ENCODE measurements at regions not wholly inside any gene's neighbourhood (a gene's known extent, or its start where the extent isn't known, plus 50 kb on each side); places are given as distances from the start of the nearest gene placed in this dataset.
A peak's percentile ranks its signal among the peaks of the same experiment; 100 is the strongest.
"Not testable (repeated sequence)": the region's sequence is repeated elsewhere in the genome, so short reads cannot be mapped to it uniquely, and the experiment has no call there.

GRCh38 chr12:89234324-89235114, 117.8 kb downstream of the DUSP6 start:
- ATAC-seq (ENCODE audit: low read depth) (no peak), DNase-seq (no peak)
- peaks cover 55% of the 10 kb centered on the region for H3K4me1 Mint-ChIP-seq
- POLR2A ChIA-PET, result interaction anchor here (2.0 to 2.3 kb wide), 3 partner anchors 9 to 118 kb away, joined by 8 to 12 read pairs (median 8); partner anchors contain the start of gene DUSP6
- peaks cover 28% of the 10 kb centered on the region for H3K36me3 Mint-ChIP-seq
- H3K27ac Mint-ChIP-seq, result peak overlapping the region; percentile 93
- H3K9me3 Mint-ChIP-seq, result peaks cover 14% of the 10 kb centered on the region
- H3K4me3 Mint-ChIP-seq, result peak overlapping the region; percentile 80
- H3K27me3 Mint-ChIP-seq, result no peaks in the 10 kb centered on the region

DNA sequence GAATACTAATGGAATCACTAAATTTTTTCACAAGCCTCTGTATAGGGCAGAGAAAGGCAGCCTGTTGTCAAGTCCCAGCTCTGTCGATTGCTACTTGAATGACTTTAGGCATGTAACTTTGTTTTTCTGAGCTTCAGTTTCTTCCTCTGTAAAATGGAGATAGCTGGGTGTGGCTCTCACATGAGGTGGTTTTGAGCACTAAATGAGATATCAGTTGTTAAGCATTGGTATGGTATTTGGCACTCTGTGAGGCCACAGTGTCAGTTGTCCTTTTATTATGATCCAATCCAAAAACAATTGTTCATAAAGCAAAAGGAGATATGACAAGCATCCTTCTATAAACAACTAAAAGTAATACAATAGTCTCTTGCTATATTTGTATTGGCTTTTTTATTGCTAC, 120.6 kb downstream of the DUSP6 start:
- no peak overlapping the region for H3K4me3 Mint-ChIP-seq
- peaks cover 53% of the 10 kb centered on the region for H3K4me1 Mint-ChIP-seq
- no peak for ATAC-seq (ENCODE audit: low read depth)

DNA sequence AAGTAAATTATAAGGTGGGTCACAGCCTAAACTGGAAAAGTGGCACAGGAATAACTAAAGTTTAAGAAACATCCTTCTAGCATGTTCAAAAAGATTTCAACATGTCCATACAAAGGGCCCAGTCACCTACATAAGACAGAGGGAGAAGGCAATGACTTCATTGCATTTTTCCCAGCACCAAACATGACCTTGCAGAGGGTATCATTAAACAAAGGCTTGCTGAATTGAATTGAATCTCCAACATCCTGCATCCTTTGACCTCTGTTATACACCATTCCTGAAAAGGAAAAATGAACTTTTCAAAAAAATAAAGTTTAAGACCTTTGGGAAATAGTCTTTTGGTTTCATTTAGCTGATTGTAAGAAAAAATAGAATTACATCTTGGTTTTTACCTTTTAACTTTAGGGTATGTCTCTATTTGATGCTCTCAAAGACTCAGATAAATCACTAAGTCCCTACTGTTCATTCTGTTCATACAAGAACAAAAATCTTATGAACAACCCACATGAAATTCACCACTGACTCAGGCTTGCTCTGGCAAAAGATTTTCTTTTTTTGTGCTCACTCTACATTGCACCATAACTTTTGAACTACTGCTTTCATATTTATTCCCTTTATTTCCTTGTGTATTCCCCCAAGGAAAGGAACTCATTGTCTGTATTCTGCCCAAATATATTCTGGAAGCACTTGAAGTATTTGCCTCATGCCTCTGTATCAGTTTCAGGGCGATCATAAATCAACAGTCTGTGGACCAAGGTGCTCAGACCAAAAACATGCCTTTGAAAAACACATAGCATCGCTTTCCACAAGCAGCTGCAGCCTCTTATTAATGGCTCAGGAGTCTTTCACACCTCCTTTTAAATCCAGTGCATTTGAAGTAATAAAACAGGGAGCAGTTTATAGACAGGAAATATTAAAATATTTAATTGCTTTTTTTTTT, 121.7 kb downstream of the DUSP6 start:
- H3K4me3 Mint-ChIP-seq, result no peak overlapping the region
- POLR2A ChIA-PET, result interaction anchor here (1.9 to 3.6 kb wide), 2 partner anchors 13 to 123 kb away, joined by 5 to 18 read pairs; partner anchors contain the start of gene DUSP6

More for the DNA sequence above, 120.6 kb downstream of the DUSP6 start:
- DNase-seq, result no peak
- Mint-ChIP-seq H3K36me3 (peaks cover 33% of the 10 kb centered on the region), H3K27me3 (no peaks in the 10 kb centered on the region), H3K27ac (no peak overlapping the region), H3K9me3 (peaks cover 7% of the 10 kb centered on the region)
- POLR2A ChIA-PET, result interaction anchor here (0.9 to 2.0 kb wide), 2 partner anchors 13 to 121 kb away, joined by 4 to 10 read pairs; partner anchors contain the start of gene DUSP6

DNA sequence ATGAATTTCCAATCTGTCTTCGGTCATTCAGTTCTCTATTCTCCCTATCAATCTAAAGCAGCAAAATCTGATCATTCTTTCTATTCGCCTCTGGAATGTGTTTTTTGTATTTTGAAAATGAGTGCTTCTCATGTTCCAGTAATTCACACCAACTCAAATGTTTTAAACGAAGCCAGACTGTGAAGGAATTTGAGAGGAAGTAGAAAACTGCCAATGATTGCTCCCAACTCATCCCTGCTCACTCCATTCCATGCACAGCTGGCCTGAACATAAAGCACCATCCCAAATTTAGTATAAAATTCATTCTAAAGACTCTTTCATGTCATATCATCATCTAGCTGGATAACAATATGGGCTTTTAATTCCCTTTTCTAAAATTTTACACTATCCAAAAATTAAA, 123.8 kb downstream of the DUSP6 start:
- DNase-seq, result no peak
- ATAC-seq (ENCODE audit: low read depth), result no peak
- H3K4me1 Mint-ChIP-seq, result peaks cover 57% of the 10 kb centered on the region
- POLR2A ChIA-PET, result interaction anchor here (3.6 kb wide), 1 partner anchor 125 kb away, joined by 18 read pairs; the partner anchor contains the start of gene DUSP6
- H3K27me3 Mint-ChIP-seq, result no peaks in the 10 kb centered on the region
- peaks cover 4% of the 10 kb centered on the region for H3K9me3 Mint-ChIP-seq
- H3K36me3 Mint-ChIP-seq, result peaks cover 40% of the 10 kb centered on the region
- no peak overlapping the region for H3K4me3 Mint-ChIP-seq
- H3K27ac Mint-ChIP-seq, result no peak overlapping the region

More for the DNA sequence above, 121.7 kb downstream of the DUSP6 start:
- peaks cover 51% of the 10 kb centered on the region for H3K4me1 Mint-ChIP-seq
- H3K27ac Mint-ChIP-seq, result no peak overlapping the region
- peaks cover 7% of the 10 kb centered on the region for H3K9me3 Mint-ChIP-seq
- peaks cover 36% of the 10 kb centered on the region for H3K36me3 Mint-ChIP-seq
- no peaks in the 10 kb centered on the region for H3K27me3 Mint-ChIP-seq
- no peak for DNase-seq
- no peak for ATAC-seq (ENCODE audit: low read depth)

GRCh38 chr12:89227774-89228173, 124.5 kb downstream of the DUSP6 start:
- Mint-ChIP-seq H3K4me3 (no peak overlapping the region), H3K27ac (peak overlapping the region; percentile 72), H3K4me1 (peaks cover 56% of the 10 kb centered on the region), H3K9me3 (peaks cover 3% of the 10 kb centered on the region), H3K27me3 (no peaks in the 10 kb centered on the region), H3K36me3 (peaks cover 38% of the 10 kb centered on the region)
- DNase-seq, result no peak
- no peak for ATAC-seq (ENCODE audit: low read depth)
- POLR2A ChIA-PET, result interaction anchor here (1.1 to 3.6 kb wide), 4 partner anchors 9 to 125 kb away, joined by 3 to 18 read pairs (median 5); partner anchors contain the start of gene DUSP6

GRCh38 chr12:89225808-89226411, 126.4 kb downstream of the DUSP6 start:
- Mint-ChIP-seq H3K4me1 (peaks cover 52% of the 10 kb centered on the region), H3K27ac (peak overlapping the region; percentile 88), H3K4me3 (peak overlapping the region; percentile 70), H3K36me3 (peaks cover 32% of the 10 kb centered on the region), H3K27me3 (no peaks in the 10 kb centered on the region), H3K9me3 (peaks cover 3% of the 10 kb centered on the region)
- no peak for DNase-seq
- POLR2A ChIA-PET, result interaction anchor here (0.7 to 2.5 kb wide), 8 partner anchors 9 to 127 kb away, joined by 3 to 36 read pairs (median 5); partner anchors contain the start of gene DUSP6
- ATAC-seq (ENCODE audit: low read depth), result peak; percentile 48

GRCh38 chr12:89225401-89225800, 126.9 kb downstream of the DUSP6 start:
- Mint-ChIP-seq H3K36me3 (peaks cover 36% of the 10 kb centered on the region), H3K4me3 (peak overlapping the region; percentile 70), H3K9me3 (peaks cover 5% of the 10 kb centered on the region), H3K27ac (peak overlapping the region; percentile 88), H3K4me1 (peaks cover 52% of the 10 kb centered on the region), H3K27me3 (no peaks in the 10 kb centered on the region)
- ATAC-seq (ENCODE audit: low read depth), result peak; percentile 97
- POLR2A ChIA-PET, result interaction anchor here (0.7 to 2.5 kb wide), 9 partner anchors 10 to 237 kb away, joined by 3 to 36 read pairs (median 4); partner anchors contain the start of gene DUSP6
- DNase-seq, result peak; percentile 61

GRCh38 chr12:89222580-89222979, 129.7 kb downstream of the DUSP6 start:
- POLR2A ChIA-PET, result interaction anchor here (0.9 to 1.5 kb wide), 4 partner anchors 23 to 129 kb away, joined by 3 to 6 read pairs (median 3); partner anchors contain the start of gene DUSP6
- H3K27ac Mint-ChIP-seq, result peak overlapping the region; percentile 34

GRCh38 chr12:89217472-89217871, 134.8 kb downstream of the DUSP6 start:
- POLR2A ChIA-PET, result no interaction called here

More at GRCh38 chr12:89222580-89222979, 129.7 kb downstream of the DUSP6 start:
- H3K4me3 Mint-ChIP-seq, DNase-seq, H3K27me3 Mint-ChIP-seq, H3K9me3 Mint-ChIP-seq: not testable (repeated sequence)
- H3K36me3 Mint-ChIP-seq, result peaks cover 34% of the 10 kb centered on the region
- peaks cover 45% of the 10 kb centered on the region for H3K4me1 Mint-ChIP-seq
- ATAC-seq (ENCODE audit: low read depth), result peak; percentile 23

DNA sequence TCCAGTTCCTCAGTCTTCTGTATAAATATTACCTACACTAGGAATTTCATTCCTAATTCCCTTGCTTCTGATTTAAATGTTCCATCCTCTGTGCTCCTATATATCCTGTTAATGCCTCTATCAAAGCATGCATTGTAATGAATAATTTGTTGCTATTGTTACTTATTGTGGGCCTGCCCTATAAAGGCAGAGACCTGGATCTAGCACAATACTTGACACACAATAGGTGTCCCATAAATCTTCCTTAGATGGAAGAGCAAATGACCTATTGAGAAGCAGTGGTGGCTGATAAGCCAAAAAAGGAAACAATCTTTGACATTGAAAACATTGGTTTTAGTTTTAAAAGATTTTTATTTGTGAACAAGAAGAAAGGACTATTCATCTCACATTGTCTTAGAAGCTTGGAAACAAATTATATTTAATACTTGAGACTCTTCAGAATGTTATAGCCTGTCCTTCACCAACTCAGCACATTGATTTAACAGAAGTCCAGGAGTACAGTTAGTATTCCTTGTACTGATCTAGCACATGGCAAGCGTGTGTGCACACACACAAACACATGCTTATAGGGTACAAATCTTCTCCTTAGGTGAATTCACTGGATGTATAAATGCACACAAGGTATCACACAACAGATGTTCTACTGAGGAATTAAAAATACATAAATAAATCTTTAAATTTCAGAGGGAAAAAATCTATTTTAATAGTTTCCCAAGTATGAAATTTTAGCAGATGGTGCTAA, 135.9 kb downstream of the DUSP6 start:
- POLR2A ChIA-PET, result no interaction called here
- no peak overlapping the region for H3K27ac Mint-ChIP-seq
- H3K27me3 Mint-ChIP-seq, result no peaks in the 10 kb centered on the region
- DNase-seq (no peak), ATAC-seq (ENCODE audit: low read depth) (no peak)
- no peak overlapping the region for H3K4me3 Mint-ChIP-seq
- peaks cover 16% of the 10 kb centered on the region for H3K36me3 Mint-ChIP-seq
- H3K9me3 Mint-ChIP-seq, result peaks cover 7% of the 10 kb centered on the region
- peaks cover 13% of the 10 kb centered on the region for H3K4me1 Mint-ChIP-seq

More at GRCh38 chr12:89217472-89217871, 134.8 kb downstream of the DUSP6 start:
- H3K27me3 Mint-ChIP-seq, result no peaks in the 10 kb centered on the region
- peaks cover 8% of the 10 kb centered on the region for H3K4me1 Mint-ChIP-seq
- peaks cover 16% of the 10 kb centered on the region for H3K36me3 Mint-ChIP-seq
- no peak overlapping the region for H3K4me3 Mint-ChIP-seq
- H3K9me3 Mint-ChIP-seq, result peaks cover 7% of the 10 kb centered on the region
- DNase-seq (no peak), ATAC-seq (ENCODE audit: low read depth) (no peak)
- no peak overlapping the region for H3K27ac Mint-ChIP-seq

GRCh38 chr12:89215196-89215595, 137.1 kb downstream of the DUSP6 start:
- Mint-ChIP-seq H3K9me3 (peaks cover 4% of the 10 kb centered on the region), H3K27ac (no peak overlapping the region), H3K36me3 (peaks cover 10% of the 10 kb centered on the region), H3K4me1 (peaks cover 13% of the 10 kb centered on the region), H3K27me3 (no peaks in the 10 kb centered on the region), H3K4me3 (no peak overlapping the region)
- POLR2A ChIA-PET, result no interaction called here
- DNase-seq (no peak), ATAC-seq (ENCODE audit: low read depth) (no peak)

- Mint-ChIP-seq H3K27me3 (no peaks in the 10 kb centered on the region), H3K36me3 (peaks cover 6% of the 10 kb centered on the region), H3K4me3 (no peak overlapping the region), H3K4me1 (peaks cover 11% of the 10 kb centered on the region), H3K27ac (no peak overlapping the region), H3K9me3 (peaks cover 1% of the 10 kb centered on the region)
- ATAC-seq (ENCODE audit: low read depth), result no peak
- DNase-seq, result no peak
- POLR2A ChIA-PET, result no interaction called here
Observed at GRCh38 chr12:89213747-89214146, 138.6 kb downstream of the DUSP6 start.

Data from activated naive CD8-positive, alpha-beta T cell treated with anti-CD3 and anti-CD28 coated beads, Interleukin-2, amount 10 ng/mL, durations not matched to agents 7 days and 5 days (primary cell).